ENCODE measurements at regions not wholly inside any gene's neighbourhood (a gene's known extent, or its start where the extent isn't known, plus 50 kb on each side); places are given as distances from the start of the nearest gene placed in this dataset.

GRCh38 chr5:74988273-74988983, 63.9 kb downstream of the GCNT4 start:
- TF ChIP-seq, protein P1, sequence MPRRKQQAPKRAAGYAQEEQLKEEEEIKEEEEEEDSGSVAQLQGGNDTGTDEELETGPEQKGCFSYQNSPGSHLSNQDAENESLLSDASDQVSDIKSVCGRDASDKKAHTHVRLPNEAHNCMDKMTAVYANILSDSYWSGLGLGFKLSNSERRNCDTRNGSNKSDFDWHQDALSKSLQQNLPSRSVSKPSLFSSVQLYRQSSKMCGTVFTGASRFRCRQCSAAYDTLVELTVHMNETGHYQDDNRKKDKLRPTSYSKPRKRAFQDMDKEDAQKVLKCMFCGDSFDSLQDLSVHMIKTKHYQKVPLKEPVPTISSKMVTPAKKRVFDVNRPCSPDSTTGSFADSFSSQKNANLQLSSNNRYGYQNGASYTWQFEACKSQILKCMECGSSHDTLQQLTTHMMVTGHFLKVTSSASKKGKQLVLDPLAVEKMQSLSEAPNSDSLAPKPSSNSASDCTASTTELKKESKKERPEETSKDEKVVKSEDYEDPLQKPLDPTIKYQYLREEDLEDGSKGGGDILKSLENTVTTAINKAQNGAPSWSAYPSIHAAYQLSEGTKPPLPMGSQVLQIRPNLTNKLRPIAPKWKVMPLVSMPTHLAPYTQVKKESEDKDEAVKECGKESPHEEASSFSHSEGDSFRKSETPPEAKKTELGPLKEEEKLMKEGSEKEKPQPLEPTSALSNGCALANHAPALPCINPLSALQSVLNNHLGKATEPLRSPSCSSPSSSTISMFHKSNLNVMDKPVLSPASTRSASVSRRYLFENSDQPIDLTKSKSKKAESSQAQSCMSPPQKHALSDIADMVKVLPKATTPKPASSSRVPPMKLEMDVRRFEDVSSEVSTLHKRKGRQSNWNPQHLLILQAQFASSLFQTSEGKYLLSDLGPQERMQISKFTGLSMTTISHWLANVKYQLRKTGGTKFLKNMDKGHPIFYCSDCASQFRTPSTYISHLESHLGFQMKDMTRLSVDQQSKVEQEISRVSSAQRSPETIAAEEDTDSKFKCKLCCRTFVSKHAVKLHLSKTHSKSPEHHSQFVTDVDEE (CRISPR knock-in tag; IDR thresholded peaks at IDR 0.05): no peak
- no peak for TF ChIP-seq ARNTL (CRISPR knock-in tag; IDR thresholded peaks at IDR 0.05; ENCODE audit: borderline replicate concordance, low read depth)

All from SK-N-SH treated with all-trans-retinoic acid at 6 μM for 48 hours (cell line).